Esophagus squamous epithelium (tissue), 4 donors: ENCODE measurements at regions not wholly inside any gene's neighbourhood (a gene's known extent, or its start where the extent isn't known, plus 50 kb on each side); places are given as distances from the start of the nearest gene placed in this dataset.

Experiments
- POLR2A ChIP-seq, 4 donors: fragments of 450-650 bp; IDR thresholded peaks; one replicate each; pipeline ENCODE4 v1.6.1; 2017; ENCODE audit warnings: antibody characterized with exemption in 4 of 4, mild to moderate bottlenecking in 4 of 4, moderate library complexity in 3 of 4
- TF ChIP-seq, protein P1 (sequence below), 6 experiments: fragments of 450-650 bp in 4 of 6; fragments of 200-600 bp in 2 of 6; sonication (generic) in 2 of 6; IDR thresholded peaks; one replicate each; pipeline ENCODE4 v1.5.1; 2016 to 2019; ENCODE audit warnings: antibody characterized with exemption in 6 of 6, mild to moderate bottlenecking in 4 of 6, moderate library complexity in 4 of 6

DNA sequence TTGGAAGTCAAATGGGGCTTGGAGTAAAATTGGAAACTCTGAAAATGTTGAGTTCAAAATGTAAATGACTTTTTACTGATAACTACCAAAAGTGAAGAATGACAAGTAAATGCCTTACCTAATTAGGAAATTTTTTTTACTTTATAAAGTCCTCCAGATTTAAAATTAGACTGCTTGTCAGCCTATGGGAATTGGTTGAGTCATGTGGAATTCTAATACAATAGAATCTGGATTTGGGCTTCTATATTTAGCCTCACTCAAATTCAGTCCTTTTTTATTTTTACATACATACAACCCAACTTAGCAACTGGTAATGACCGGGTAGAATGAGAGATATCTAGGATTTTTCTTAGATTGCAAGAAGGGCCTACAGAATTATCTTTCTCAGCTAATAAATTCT is 158.9 kb upstream of the CADPS start:
- TF ChIP-seq, protein P1, sequence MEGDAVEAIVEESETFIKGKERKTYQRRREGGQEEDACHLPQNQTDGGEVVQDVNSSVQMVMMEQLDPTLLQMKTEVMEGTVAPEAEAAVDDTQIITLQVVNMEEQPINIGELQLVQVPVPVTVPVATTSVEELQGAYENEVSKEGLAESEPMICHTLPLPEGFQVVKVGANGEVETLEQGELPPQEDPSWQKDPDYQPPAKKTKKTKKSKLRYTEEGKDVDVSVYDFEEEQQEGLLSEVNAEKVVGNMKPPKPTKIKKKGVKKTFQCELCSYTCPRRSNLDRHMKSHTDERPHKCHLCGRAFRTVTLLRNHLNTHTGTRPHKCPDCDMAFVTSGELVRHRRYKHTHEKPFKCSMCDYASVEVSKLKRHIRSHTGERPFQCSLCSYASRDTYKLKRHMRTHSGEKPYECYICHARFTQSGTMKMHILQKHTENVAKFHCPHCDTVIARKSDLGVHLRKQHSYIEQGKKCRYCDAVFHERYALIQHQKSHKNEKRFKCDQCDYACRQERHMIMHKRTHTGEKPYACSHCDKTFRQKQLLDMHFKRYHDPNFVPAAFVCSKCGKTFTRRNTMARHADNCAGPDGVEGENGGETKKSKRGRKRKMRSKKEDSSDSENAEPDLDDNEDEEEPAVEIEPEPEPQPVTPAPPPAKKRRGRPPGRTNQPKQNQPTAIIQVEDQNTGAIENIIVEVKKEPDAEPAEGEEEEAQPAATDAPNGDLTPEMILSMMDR (IDR thresholded peaks at IDR 0.05), result no peak
- no peak for TF ChIP-seq POLR2A (IDR thresholded peaks at IDR 0.05)
